Cerebellar cortex (tissue), 1 donor: ENCODE measurements at regions not wholly inside any gene's neighbourhood (a gene's known extent, or its start where the extent isn't known, plus 50 kb on each side); places are given as distances from the start of the nearest gene placed in this dataset.
"Not testable (repeated sequence)": the region's sequence is repeated elsewhere in the genome, so short reads cannot be mapped to it uniquely, and the experiment has no call there.

ENCODE experiments used
- DNase-seq: peaks from one replicate; pipeline ENCODE4 v3.0.0-alpha.2; 2015; ENCODE audit warnings: low spot score

- peak; percentile 8 for DNase-seq
Observed at GRCh38 chr5:26388976-26389375, 649.4 kb downstream of the CDH9 start.

GRCh38 chr5:26386532-26386931 lies 651.9 kb downstream of the CDH9 start:
- no peak for DNase-seq

GRCh38 chr5:26364624-26365023 lies 673.8 kb downstream of the CDH9 start:
- not testable (repeated sequence) for DNase-seq

GRCh38 chr5:26343801-26344325 lies 694.5 kb downstream of the CDH9 start:
- peak; percentile 5 for DNase-seq

GRCh38 chr5:26339576-26339975 lies 698.8 kb downstream of the CDH9 start:
- no peak for DNase-seq

GRCh38 chr5:26329562-26330189 lies 708.7 kb downstream of the CDH9 start:
- DNase-seq, result peak; percentile 16

GRCh38 chr5:26326153-26326759 lies 712.1 kb downstream of the CDH9 start:
- no peak for DNase-seq

- DNase-seq, result not testable (repeated sequence)
Observed at GRCh38 chr5:26325432-26325831, 713.0 kb downstream of the CDH9 start.

- DNase-seq, result not testable (repeated sequence)
Observed at GRCh38 chr5:26324273-26324895, 714.0 kb downstream of the CDH9 start.

- DNase-seq, result no peak
Observed at GRCh38 chr5:26323794-26324193, 714.6 kb downstream of the CDH9 start.

GRCh38 chr5:26321278-26321677 lies 717.1 kb downstream of the CDH9 start:
- DNase-seq, result no peak

GRCh38 chr5:26310415-26310814 lies 728.0 kb downstream of the CDH9 start:
- DNase-seq, result no peak

- DNase-seq, result no peak
Observed at GRCh38 chr5:26295541-26295940, 742.8 kb downstream of the CDH9 start.

GRCh38 chr5:26282190-26282589 lies 756.2 kb downstream of the CDH9 start:
- DNase-seq, result no peak

- DNase-seq, result no peak
Observed at GRCh38 chr5:26278078-26278477, 760.3 kb downstream of the CDH9 start.

- no peak for DNase-seq
Observed at GRCh38 chr5:26259081-26259480, 779.3 kb downstream of the CDH9 start.

- no peak for DNase-seq
Observed at GRCh38 chr5:26245321-26245720, 793.1 kb downstream of the CDH9 start.

- DNase-seq, result no peak
Observed at GRCh38 chr5:26239588-26239987, 798.8 kb downstream of the CDH9 start.

- DNase-seq, result no peak
Observed at GRCh38 chr5:26237489-26237888, 800.9 kb downstream of the CDH9 start.

GRCh38 chr5:26236936-26237335 lies 801.5 kb downstream of the CDH9 start:
- DNase-seq, result no peak

- DNase-seq, result no peak
Observed at GRCh38 chr5:26232706-26233105, 805.7 kb downstream of the CDH9 start.

- no peak for DNase-seq
Observed at GRCh38 chr5:26231316-26231715, 807.1 kb downstream of the CDH9 start.

- no peak for DNase-seq
Observed at GRCh38 chr5:26229848-26230247, 808.5 kb downstream of the CDH9 start.
